NT2/D1 (cell line): ENCODE measurements at regions not wholly inside any gene's neighbourhood (a gene's known extent, or its start where the extent isn't known, plus 50 kb on each side); places are given as distances from the start of the nearest gene placed in this dataset.
"Not testable (repeated sequence)": the region's sequence is repeated elsewhere in the genome, so short reads cannot be mapped to it uniquely, and the experiment has no call there.

Experiments
- DNase-seq: peaks from one replicate; pipeline ENCODE4 v3.0.0-alpha.2; 2011; ENCODE audit warnings: low read depth, low spot score
- H3K27me3 ChIP-seq: 2 replicates; pipeline ENCODE4 v1.6.0; 2011; ENCODE audit warnings: mild to moderate bottlenecking; ENCODE audit not compliant: insufficient read length, insufficient read depth
- H3K36me3 ChIP-seq: 2 replicates; pipeline ENCODE4 v1.6.1; 2011; ENCODE audit warnings: mild to moderate bottlenecking, low read length, mixed read lengths; ENCODE audit not compliant: insufficient read depth, insufficient read length
- H3K4me1 ChIP-seq: 2 replicates; pipeline ENCODE4 v1.5.1; 2011; ENCODE audit not compliant: insufficient read depth, insufficient read length
- H3K4me3 ChIP-seq: 2 replicates; pipeline ENCODE4 v1.5.1; 2011; ENCODE audit warnings: low read depth; ENCODE audit not compliant: insufficient read length
- H3K9ac ChIP-seq: 2 replicates; pipeline ENCODE4 v1.6.0; 2011; ENCODE audit warnings: low read depth; ENCODE audit not compliant: insufficient read length
- H3K9me3 ChIP-seq: 2 replicates; pipeline ENCODE4 v1.5.1; 2011; ENCODE audit warnings: mild to moderate bottlenecking, low read length; ENCODE audit not compliant: insufficient read depth
- SUZ12 ChIP-seq: IDR thresholded peaks from 2 replicates; pipeline ENCODE4 v1.6.1; 2011; ENCODE audit not compliant: insufficient read length, insufficient read depth; ENCODE audit errors: extremely low read depth
- YY1 ChIP-seq: IDR thresholded peaks from 2 replicates; pipeline ENCODE4 v1.6.1; 2011; ENCODE audit not compliant: insufficient read length, insufficient read depth
- ZNF274 ChIP-seq: IDR thresholded peaks from 2 replicates; pipeline ENCODE4 v1.6.1; 2011; ENCODE audit warnings: mild to moderate bottlenecking, low read depth, low read length

- no peak for TF ChIP-seq SUZ12
- TF ChIP-seq ZNF274, result no peak
- no peak for TF ChIP-seq YY1
- Histone ChIP-seq H3K4me3 (no peak overlapping the region), H3K36me3 (no peaks in the 10 kb centered on the region), H3K9ac (no peak overlapping the region), H3K27me3 (no peaks in the 10 kb centered on the region), H3K9me3 (no peaks in the 10 kb centered on the region), H3K4me1 (no peaks in the 10 kb centered on the region)
- DNase-seq, result no peak
Observed at GRCh38 chr5:3149899-3150298, 398.4 kb upstream of the IRX2 start.

DNA sequence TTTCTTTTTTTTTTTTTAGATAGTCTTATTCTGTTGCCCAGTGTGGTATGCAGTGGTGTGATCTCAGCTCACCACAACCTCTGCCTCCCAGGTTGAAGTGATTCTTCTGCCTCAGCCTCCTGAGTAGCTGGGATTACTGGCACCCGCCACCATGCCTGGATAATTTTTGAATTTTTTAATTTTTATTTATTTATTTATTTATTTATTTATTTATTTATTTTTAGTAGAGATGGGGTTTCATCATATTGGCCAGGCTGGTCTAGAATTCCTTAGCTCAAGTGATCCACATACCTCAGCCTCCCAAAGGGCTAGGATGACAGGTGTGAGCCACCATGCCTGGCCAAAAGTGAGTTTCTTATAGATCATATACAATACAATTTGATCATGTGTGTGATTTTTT, 395.9 kb upstream of the IRX2 start:
- H3K9me3 ChIP-seq, H3K4me3 ChIP-seq, H3K27me3 ChIP-seq, H3K9ac ChIP-seq, H3K36me3 ChIP-seq, H3K4me1 ChIP-seq, DNase-seq: not testable (repeated sequence)

- TF ChIP-seq YY1, result no peak
- no peak for TF ChIP-seq ZNF274
- no peak for TF ChIP-seq SUZ12
- no peak overlapping the region for H3K4me3 ChIP-seq
- H3K9ac ChIP-seq, result no peak overlapping the region
- H3K4me1 ChIP-seq, result no peaks in the 10 kb centered on the region
- H3K9me3 ChIP-seq, result no peaks in the 10 kb centered on the region; the same call in 1 of the 2 replicates
- no peaks in the 10 kb centered on the region for H3K36me3 ChIP-seq
- H3K27me3 ChIP-seq, result no peaks in the 10 kb centered on the region
- no peak for DNase-seq
Observed at GRCh38 chr5:3145641-3146040, 394.2 kb upstream of the IRX2 start.

DNA sequence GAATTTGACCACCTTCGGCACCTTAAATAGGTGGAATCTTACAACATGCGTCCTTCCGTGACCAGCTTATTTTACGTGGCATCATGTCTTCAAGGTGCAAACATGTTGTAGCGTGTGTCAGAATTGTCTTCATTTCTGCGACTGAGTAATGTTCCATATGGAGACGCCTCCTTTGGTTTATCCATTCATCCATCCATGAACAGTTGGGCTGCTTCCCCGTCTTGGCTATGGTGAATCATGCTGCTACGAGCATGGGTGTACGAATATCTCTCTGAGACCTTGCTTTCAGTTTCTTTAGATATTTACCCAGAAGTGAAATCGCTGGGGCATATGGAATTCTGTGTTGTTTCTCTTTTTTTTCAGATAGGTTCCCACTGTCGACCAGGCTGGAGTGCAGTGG, 391.9 kb upstream of the IRX2 start:
- H3K27me3 ChIP-seq, result no peaks in the 10 kb centered on the region
- no peaks in the 10 kb centered on the region for H3K4me1 ChIP-seq

DNA sequence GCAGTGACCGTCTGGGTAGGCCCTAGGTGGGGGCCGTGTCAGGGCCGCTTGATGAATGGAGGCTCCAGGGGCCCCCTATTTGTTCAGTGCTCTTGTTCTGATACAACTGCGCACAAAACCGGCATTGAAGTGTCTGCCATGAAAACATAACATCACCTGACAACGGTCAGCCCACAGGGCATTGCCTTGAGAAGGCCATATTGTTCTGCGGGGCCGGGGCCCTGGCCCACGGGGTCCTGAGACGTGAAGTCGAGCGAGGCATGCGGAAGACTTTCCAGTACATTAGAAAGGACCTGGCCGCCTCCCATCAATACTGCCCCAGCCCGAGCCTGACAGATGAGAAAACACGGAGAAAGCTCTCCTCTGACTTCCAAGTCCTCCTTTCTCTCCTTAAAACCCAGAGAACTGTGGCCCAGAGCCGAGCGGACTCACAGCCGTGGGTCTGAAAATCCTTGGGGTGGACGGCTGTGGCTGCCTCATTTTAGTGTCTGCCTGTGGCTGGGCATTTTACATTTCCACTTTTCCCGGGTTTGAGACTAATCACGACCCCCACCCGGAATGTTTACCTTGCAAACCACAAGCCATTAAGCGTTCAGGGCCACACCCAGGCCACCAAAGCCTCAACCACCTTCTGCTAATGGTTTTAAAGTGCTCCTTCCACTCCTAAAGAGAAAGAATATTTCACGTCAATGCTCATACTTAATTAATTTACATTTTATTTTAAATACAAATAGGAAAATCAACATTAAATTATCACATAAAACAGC, 391.0 kb upstream of the IRX2 start:
- no peaks in the 10 kb centered on the region for H3K36me3 ChIP-seq
- H3K27me3 ChIP-seq, result no peaks in the 10 kb centered on the region
- no peak overlapping the region for H3K4me3 ChIP-seq
- TF ChIP-seq SUZ12, result no peak
- TF ChIP-seq ZNF274, result no peak
- no peak for TF ChIP-seq YY1
- DNase-seq, result no peak
- H3K4me1 ChIP-seq, result no peaks in the 10 kb centered on the region
- no peaks in the 10 kb centered on the region; the same call in none of the 2 replicates for H3K9me3 ChIP-seq
- H3K9ac ChIP-seq, result no peak overlapping the region

More for the DNA sequence above, 391.9 kb upstream of the IRX2 start:
- Histone ChIP-seq H3K9me3 (no peaks in the 10 kb centered on the region; the same call in none of the 2 replicates), H3K9ac (no peak overlapping the region), H3K4me3 (no peak overlapping the region), H3K36me3 (no peaks in the 10 kb centered on the region)
- TF ChIP-seq ZNF274 (no peak), SUZ12 (no peak), YY1 (no peak)
- DNase-seq, result no peak

DNA sequence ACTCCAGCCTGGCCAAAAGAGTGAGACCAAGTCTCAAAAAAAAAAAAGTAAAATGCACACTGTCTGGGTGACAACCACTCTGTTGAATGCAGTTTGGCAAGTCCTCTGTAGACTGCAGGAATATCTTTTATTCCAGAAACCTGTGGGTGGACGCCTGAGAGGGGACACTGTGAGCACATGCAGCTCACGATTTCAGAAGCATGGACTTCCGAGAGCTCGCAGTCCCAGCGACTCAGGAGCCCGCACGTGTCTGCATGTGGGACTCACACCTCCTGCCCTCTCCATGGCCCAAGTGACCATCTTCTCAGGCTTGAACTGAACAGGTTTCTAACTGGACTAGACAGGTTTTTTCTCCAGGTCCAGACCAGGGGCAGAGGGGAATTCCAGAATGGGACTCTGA, 388.6 kb upstream of the IRX2 start:
- no peak for TF ChIP-seq SUZ12
- Histone ChIP-seq H3K9me3 (no peaks in the 10 kb centered on the region; the same call in none of the 2 replicates), H3K4me3 (no peak overlapping the region), H3K36me3 (no peaks in the 10 kb centered on the region), H3K4me1 (no peaks in the 10 kb centered on the region), H3K27me3 (no peaks in the 10 kb centered on the region), H3K9ac (no peak overlapping the region)
- DNase-seq, result no peak

DNA sequence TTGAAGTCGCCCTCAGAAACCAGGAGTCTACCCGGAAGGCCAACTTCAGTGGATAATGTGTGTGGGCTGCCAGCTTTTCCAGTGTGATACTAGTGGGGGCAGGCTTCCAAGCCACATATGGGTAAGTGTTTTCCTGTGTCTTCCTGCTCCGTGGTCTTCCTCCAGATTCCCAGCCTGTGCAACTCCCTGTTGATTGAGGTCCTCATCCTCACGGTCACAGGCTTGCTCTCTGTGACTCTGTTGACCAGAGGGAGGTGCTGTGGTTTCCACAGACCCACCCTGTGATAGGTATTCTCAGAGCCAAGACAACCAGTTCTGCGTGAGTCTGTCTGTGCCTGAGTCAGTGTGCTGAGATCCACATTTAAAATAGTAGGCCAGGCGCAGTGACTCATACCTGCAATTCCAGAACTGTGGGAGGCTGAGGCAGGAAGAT, 388.0 kb upstream of the IRX2 start:
- Histone ChIP-seq H3K9me3 (no peaks in the 10 kb centered on the region; the same call in none of the 2 replicates), H3K36me3 (no peaks in the 10 kb centered on the region), H3K27me3 (no peaks in the 10 kb centered on the region), H3K4me1 (no peaks in the 10 kb centered on the region), H3K4me3 (no peak overlapping the region), H3K9ac (no peak overlapping the region)
- no peak for TF ChIP-seq ZNF274
- TF ChIP-seq YY1, result no peak
- no peak for TF ChIP-seq SUZ12
- no peak for DNase-seq

GRCh38 chr5:3131161-3131560, 379.7 kb upstream of the IRX2 start:
- H3K9ac ChIP-seq, result no peak overlapping the region
- H3K36me3 ChIP-seq, result no peaks in the 10 kb centered on the region
- no peak for DNase-seq
- no peak for TF ChIP-seq ZNF274
- TF ChIP-seq YY1, result no peak
- no peak for TF ChIP-seq SUZ12
- no peaks in the 10 kb centered on the region for H3K27me3 ChIP-seq
- peaks cover 3% of the 10 kb centered on the region for H3K4me1 ChIP-seq
- H3K9me3 ChIP-seq, result no peaks in the 10 kb centered on the region
- H3K4me3 ChIP-seq, result no peak overlapping the region
